Naive thymus-derived CD8-positive, alpha-beta T cell (primary cell): ENCODE measurements at regions not wholly inside any gene's neighbourhood (a gene's known extent, or its start where the extent isn't known, plus 50 kb on each side); places are given as distances from the start of the nearest gene placed in this dataset.
"Not testable (repeated sequence)": the region's sequence is repeated elsewhere in the genome, so short reads cannot be mapped to it uniquely, and the experiment has no call there.

Experiments used
- ATAC-seq, 2 donors: fragments of 150-1000 bp; cut with Tn5 transposase in 1 of 2; sonication (Bioruptor Pico), chemical (Tn5 transposase) in 1 of 2; 1 replicate in 1 of 2; 2 replicates in 1 of 2; pipeline ENCODE4 v1.10.0; 2021; ENCODE audit warnings: mild to moderate bottlenecking in 2 of 2, moderate library complexity in 2 of 2
- POLR2A ChIA-PET: fragments of 350-600 bp; sonication (Branson Sonifier 250); formaldehyde crosslinking; loops from one replicate; lab custom pipeline; 2021; ENCODE audit warnings: antibody characterized with exemption; lab: Charles Lee
- DNase-seq, 10 donors: peaks; one replicate each; pipeline versions ENCODE4 v3.0.0 to v3.0.0-alpha.2; 2020 to 2022
- H3K27ac Mint-ChIP-seq, 10 donors: one replicate each; pipeline ENCODE4 v1.8.0; 2020 to 2022; ENCODE audit warnings: mild to moderate bottlenecking in 10 of 10, mixed read lengths in 10 of 10, moderate library complexity in 4 of 10, inconsistent platforms in 1 of 10
- H3K27me3 Mint-ChIP-seq, 5 donors: one replicate each; pipeline ENCODE4 v1.8.0; 2021 to 2022; ENCODE audit warnings: mixed read lengths in 5 of 5
- H3K36me3 Mint-ChIP-seq, 3 donors: one replicate each; pipeline ENCODE4 v1.8.0; 2020 to 2022; ENCODE audit warnings: mixed read lengths in 3 of 3, mild to moderate bottlenecking in 2 of 3, inconsistent platforms in 1 of 3
- H3K4me1 Mint-ChIP-seq, 4 donors: one replicate each; pipeline ENCODE4 v1.8.0; 2021 to 2022; ENCODE audit warnings: mixed read lengths in 4 of 4
- H3K4me3 Mint-ChIP-seq, 10 donors: one replicate each; pipeline ENCODE4 v1.8.0; 2020 to 2022; ENCODE audit warnings: mild to moderate bottlenecking in 10 of 10, mixed read lengths in 10 of 10, moderate library complexity in 6 of 10, inconsistent platforms in 1 of 10
- H3K9me3 Mint-ChIP-seq, 9 donors: one replicate each; pipeline ENCODE4 v1.8.0; 2020 to 2022; ENCODE audit warnings: mixed read lengths in 9 of 9, mild to moderate bottlenecking in 3 of 9, inconsistent platforms in 1 of 9, moderate library complexity in 1 of 9

- no peak for DNase-seq
- POLR2A ChIA-PET: no interaction called here
- H3K36me3 Mint-ChIP-seq: no peaks in the 10 kb centered on the region
- peaks cover 0 to 3% (median 0%) of the 10 kb centered on the region in 5 donors for H3K27me3 Mint-ChIP-seq
- H3K4me3 Mint-ChIP-seq: no peak overlapping the region
- H3K27ac Mint-ChIP-seq: no peak overlapping the region
- H3K9me3 Mint-ChIP-seq: no peaks in the 10 kb centered on the region
- ATAC-seq: no peak
- peaks cover 0 to 9% (median 0%) of the 10 kb centered on the region in 4 donors for H3K4me1 Mint-ChIP-seq
Measured at GRCh38 chr18:59848002-59848401, 51.8 kb upstream of the PMAIP1 start.

- H3K9me3 Mint-ChIP-seq, H3K27me3 Mint-ChIP-seq, H3K4me1 Mint-ChIP-seq, H3K36me3 Mint-ChIP-seq, POLR2A ChIA-PET, H3K4me3 Mint-ChIP-seq, ATAC-seq, H3K27ac Mint-ChIP-seq, DNase-seq: not testable (repeated sequence)
Measured at GRCh38 chr18:59847491-59847846, 52.3 kb upstream of the PMAIP1 start.

- Mint-ChIP-seq H3K27ac (no peak overlapping the region), H3K4me1 (peaks cover 0 to 9% (median 0%) of the 10 kb centered on the region in 4 donors), H3K4me3 (no peak overlapping the region), H3K9me3 (no peaks in the 10 kb centered on the region), H3K36me3 (no peaks in the 10 kb centered on the region), H3K27me3 (peaks cover 0 to 3% (median 0%) of the 10 kb centered on the region in 5 donors)
- POLR2A ChIA-PET: no interaction called here
- DNase-seq (no peak), ATAC-seq (no peak)
Measured at GRCh38 chr18:59846814-59847490, 52.8 kb upstream of the PMAIP1 start.

- peaks cover 0 to 8% (median 0%) of the 10 kb centered on the region in 5 donors for H3K27me3 Mint-ChIP-seq
- H3K4me3 Mint-ChIP-seq: no peak overlapping the region
- ATAC-seq (no peak), DNase-seq (no peak)
- POLR2A ChIA-PET: no interaction called here
- H3K9me3 Mint-ChIP-seq: no peaks in the 10 kb centered on the region
- peaks cover 0 to 9% (median 0%) of the 10 kb centered on the region in 4 donors for H3K4me1 Mint-ChIP-seq
- H3K27ac Mint-ChIP-seq: no peak overlapping the region
- no peaks in the 10 kb centered on the region for H3K36me3 Mint-ChIP-seq
Measured at GRCh38 chr18:59842947-59843346, 56.8 kb upstream of the PMAIP1 start.

GRCh38 chr18:59839931-59840685 lies 59.7 kb upstream of the PMAIP1 start:
- DNase-seq: no peak
- POLR2A ChIA-PET: no interaction called here
- Mint-ChIP-seq H3K9me3 (no peaks in the 10 kb centered on the region), H3K27me3 (peaks cover 0 to 8% (median 0%) of the 10 kb centered on the region in 5 donors), H3K36me3 (no peaks in the 10 kb centered on the region), H3K4me1 (no peaks in the 10 kb centered on the region), H3K4me3 (no peak overlapping the region), H3K27ac (no peak overlapping the region)
- no peak for ATAC-seq

- POLR2A ChIA-PET: no interaction called here
- no peak for DNase-seq
- no peak overlapping the region for H3K27ac Mint-ChIP-seq
- no peaks in the 10 kb centered on the region for H3K36me3 Mint-ChIP-seq
- no peak overlapping the region for H3K4me3 Mint-ChIP-seq
- H3K9me3 Mint-ChIP-seq: no peaks in the 10 kb centered on the region
- peaks cover 0 to 8% (median 0%) of the 10 kb centered on the region in 5 donors for H3K27me3 Mint-ChIP-seq
- H3K4me1 Mint-ChIP-seq: no peaks in the 10 kb centered on the region
- ATAC-seq: no peak
Measured at GRCh38 chr18:59839246-59839645, 60.5 kb upstream of the PMAIP1 start.

- no peak overlapping the region for H3K27ac Mint-ChIP-seq
- H3K27me3 Mint-ChIP-seq: peaks cover 0 to 8% (median 0%) of the 10 kb centered on the region in 5 donors
- H3K36me3 Mint-ChIP-seq: no peaks in the 10 kb centered on the region
- ATAC-seq (no peak), DNase-seq (peak in 7 of 10 donors; percentile 6 to 37 (median 32))
- no peaks in the 10 kb centered on the region for H3K4me1 Mint-ChIP-seq
- POLR2A ChIA-PET: no interaction called here
- H3K9me3 Mint-ChIP-seq: no peaks in the 10 kb centered on the region
- no peak overlapping the region for H3K4me3 Mint-ChIP-seq
Measured at GRCh38 chr18:59837586-59837985, 62.2 kb upstream of the PMAIP1 start.

GRCh38 chr18:59835605-59836379 lies 64.0 kb upstream of the PMAIP1 start:
- ATAC-seq (no peak), DNase-seq (no peak)
- H3K27me3 Mint-ChIP-seq: peaks cover 0 to under 1% (median 0%) of the 10 kb centered on the region in 5 donors
- no peaks in the 10 kb centered on the region for H3K4me1 Mint-ChIP-seq
- no peaks in the 10 kb centered on the region for H3K9me3 Mint-ChIP-seq
- POLR2A ChIA-PET: no interaction called here
- no peak overlapping the region for H3K27ac Mint-ChIP-seq
- H3K4me3 Mint-ChIP-seq: no peak overlapping the region
- H3K36me3 Mint-ChIP-seq: no peaks in the 10 kb centered on the region

GRCh38 chr18:59834267-59834666 lies 65.5 kb upstream of the PMAIP1 start:
- H3K9me3 Mint-ChIP-seq: no peaks in the 10 kb centered on the region
- H3K4me1 Mint-ChIP-seq: no peaks in the 10 kb centered on the region
- peaks cover 0 to 3% (median 0%) of the 10 kb centered on the region in 5 donors for H3K27me3 Mint-ChIP-seq
- H3K4me3 Mint-ChIP-seq: no peak overlapping the region
- no peak overlapping the region for H3K27ac Mint-ChIP-seq
- ATAC-seq (no peak), DNase-seq (no peak)
- POLR2A ChIA-PET: no interaction called here
- no peaks in the 10 kb centered on the region for H3K36me3 Mint-ChIP-seq

GRCh38 chr18:59833785-59834184 lies 66.0 kb upstream of the PMAIP1 start:
- Mint-ChIP-seq H3K4me1 (no peaks in the 10 kb centered on the region), H3K36me3 (no peaks in the 10 kb centered on the region), H3K4me3 (no peak overlapping the region), H3K27me3 (peaks cover 0 to 3% (median 0%) of the 10 kb centered on the region in 5 donors), H3K9me3 (no peaks in the 10 kb centered on the region), H3K27ac (no peak overlapping the region)
- DNase-seq (no peak), ATAC-seq (no peak)
- POLR2A ChIA-PET: no interaction called here

- H3K9me3 Mint-ChIP-seq: peaks cover 0 to 2% (median 0%) of the 10 kb centered on the region in 9 donors
- H3K36me3 Mint-ChIP-seq: no peaks in the 10 kb centered on the region
- POLR2A ChIA-PET: no interaction called here
- H3K27me3 Mint-ChIP-seq: peaks cover 0 to 11% (median 8%) of the 10 kb centered on the region in 5 donors
- H3K4me3 Mint-ChIP-seq: no peak overlapping the region
- no peaks in the 10 kb centered on the region for H3K4me1 Mint-ChIP-seq
- no peak for ATAC-seq
- peak in 1 of 10 donors; percentile 4 for DNase-seq
- no peak overlapping the region for H3K27ac Mint-ChIP-seq
Measured at GRCh38 chr18:59823596-59824195, 76.1 kb upstream of the PMAIP1 start.

GRCh38 chr18:59822612-59823550 lies 76.9 kb upstream of the PMAIP1 start:
- no peak overlapping the region for H3K4me3 Mint-ChIP-seq
- H3K36me3 Mint-ChIP-seq: no peaks in the 10 kb centered on the region
- H3K27ac Mint-ChIP-seq: no peak overlapping the region
- H3K27me3 Mint-ChIP-seq: peaks cover 5 to 15% (median 10%) of the 10 kb centered on the region in 5 donors
- POLR2A ChIA-PET: no interaction called here
- ATAC-seq (no peak), DNase-seq (no peak)
- peaks cover 0 to 1% (median 0%) of the 10 kb centered on the region in 4 donors for H3K4me1 Mint-ChIP-seq
- H3K9me3 Mint-ChIP-seq: peaks cover 0 to 2% (median 0%) of the 10 kb centered on the region in 9 donors
